CD4-positive, alpha-beta T cell (primary cell): ENCODE measurements at regions not wholly inside any gene's neighbourhood (a gene's known extent, or its start where the extent isn't known, plus 50 kb on each side); places are given as distances from the start of the nearest gene placed in this dataset.

ENCODE experiments used
- ATAC-seq: fragments of 200-7000 bp; cut with Tn5 transposase; one replicate; pipeline ENCODE4 v1.10.0; 2022; ENCODE audit warnings: mild to moderate bottlenecking; ENCODE audit not compliant: poor library complexity
- CTCF ChIA-PET: fragments of 350-600 bp; sonication (Branson Sonifier 250); formaldehyde crosslinking; loops from one replicate; lab custom pipeline; 2021; ENCODE audit warnings: antibody characterized with exemption, inconsistent platforms; lab: Charles Lee
- POLR2A ChIA-PET: fragments of 350-600 bp; sonication (Branson Sonifier 250); formaldehyde crosslinking; loops from one replicate; lab custom pipeline; 2021; ENCODE audit warnings: antibody characterized with exemption, inconsistent platforms; lab: Charles Lee
- DNase-seq, 14 experiments: peaks; one replicate each; pipeline ENCODE4 v3.0.0-alpha.2; 2013 to 2020; ENCODE audit warnings: mixed read lengths in 2 of 14
- H3K27ac ChIP-seq, 2 donors: one replicate each; pipeline versions ENCODE4 v1.5.1 to v1.7.0; 2013; ENCODE audit warnings: low read length in 2 of 2, low read depth in 1 of 2, mild to moderate bottlenecking in 1 of 2
- H3K27me3 ChIP-seq, 2 experiments: 1 replicate in 1 of 2; 2 replicates in 1 of 2; pipeline versions ENCODE4 v1.6.1 to v1.7.0; 2013; ENCODE audit warnings: low read length in 2 of 2, control low read depth in 1 of 2, mild to moderate bottlenecking in 1 of 2, moderate library complexity in 1 of 2; ENCODE audit not compliant: insufficient read depth in 2 of 2, control insufficient read depth in 1 of 2
- H3K36me3 ChIP-seq: one replicate; pipeline ENCODE4 v1.6.1; 2013; ENCODE audit warnings: low read length, control low read depth; ENCODE audit not compliant: insufficient read depth
- H3K4me1 ChIP-seq: one replicate; pipeline ENCODE4 v1.6.1; 2013; ENCODE audit warnings: low read length, control low read depth; ENCODE audit not compliant: insufficient read depth
- H3K4me3 ChIP-seq: one replicate; pipeline ENCODE4 v1.5.1; 2013; ENCODE audit warnings: mild to moderate bottlenecking, low read length, moderate library complexity
- H3K9me3 ChIP-seq, 2 experiments: 1 replicate in 1 of 2; 2 replicates in 1 of 2; pipeline versions ENCODE4 v1.6.1 to v1.7.0; 2013; ENCODE audit warnings: low read length in 2 of 2, mild to moderate bottlenecking in 2 of 2, control low read depth in 1 of 2, moderate library complexity in 1 of 2; ENCODE audit not compliant: control insufficient read depth in 1 of 2, insufficient read depth in 1 of 2
- H3K27ac Mint-ChIP-seq: one replicate; pipeline ENCODE4 v1.8.0; 2020; ENCODE audit warnings: mixed read lengths
- H3K27me3 Mint-ChIP-seq: one replicate; pipeline ENCODE4 v1.8.0; 2021; ENCODE audit warnings: mixed read lengths
- H3K36me3 Mint-ChIP-seq: one replicate; pipeline ENCODE4 v1.8.0; 2021; ENCODE audit warnings: low read depth, mixed read lengths
- H3K4me1 Mint-ChIP-seq: one replicate; pipeline ENCODE4 v1.8.0; 2021; ENCODE audit warnings: low read depth, mixed read lengths
- H3K4me3 Mint-ChIP-seq: one replicate; pipeline ENCODE4 v1.8.0; 2020; ENCODE audit warnings: mild to moderate bottlenecking, mixed read lengths
- H3K9me3 Mint-ChIP-seq: one replicate; pipeline ENCODE4 v1.8.0; 2020; ENCODE audit warnings: mixed read lengths
- intact Hi-C, 2 experiments: fragments of 100-400 bp; cut with DNase I in 1 of 2; cut with micrococcal nuclease in 1 of 2; formaldehyde crosslinking; loops; one replicate each; pipeline versions ENCODE4 v1.15.1 to v1.9.0; 2023 to 2025; cut with DNase I, micrococcal nuclease
- TF ChIP-seq, protein P1 (sequence below): fragments of 200-600 bp; IDR thresholded peaks from one replicate; pipeline ENCODE4 v1.8.0; 2022; ENCODE audit warnings: antibody characterized with exemption, mild to moderate bottlenecking

DNA sequence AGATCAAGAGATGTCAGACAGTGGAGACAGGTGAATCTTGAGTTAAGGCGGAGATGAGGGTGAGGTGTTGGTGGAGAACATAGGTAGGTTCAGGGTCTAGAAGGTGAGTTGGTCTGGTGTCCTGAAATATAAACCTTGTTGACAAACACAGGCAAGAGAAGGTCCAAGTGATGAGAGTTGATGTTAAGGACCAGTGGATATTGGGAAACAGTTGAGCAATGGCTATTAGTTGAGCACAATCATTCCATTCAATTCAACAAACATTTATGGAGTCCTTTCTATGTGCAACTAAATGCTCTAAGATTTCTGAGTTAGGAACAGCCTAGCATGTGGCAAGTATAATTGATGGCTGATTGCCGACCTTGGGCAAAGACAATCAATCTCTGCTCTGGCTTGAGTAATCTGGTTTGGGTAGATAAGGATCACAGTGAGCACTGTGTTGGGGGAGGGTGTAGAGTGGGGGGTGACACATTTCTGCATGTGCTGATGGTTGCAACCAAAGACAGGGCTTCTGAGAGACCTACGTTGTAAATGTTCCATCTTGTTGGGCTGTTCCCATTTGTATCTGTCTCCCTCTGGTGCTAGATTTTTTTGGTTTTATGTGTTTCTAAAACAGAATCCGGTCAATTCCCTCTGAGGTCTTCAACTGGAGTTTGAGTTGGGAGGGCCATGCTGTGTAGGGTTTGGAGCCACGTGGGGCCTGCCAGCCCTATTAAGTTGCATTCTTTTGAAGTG is 201.1 kb downstream of the BAMBI start:
- Histone ChIP-seq H3K36me3 (no peaks in the 10 kb centered on the region), H3K4me1 (no peaks in the 10 kb centered on the region), H3K9me3 (no peaks in the 10 kb centered on the region), H3K4me3 (no peak overlapping the region), H3K27me3 (no peaks in the 10 kb centered on the region), H3K27ac (no peak overlapping the region)
- Mint-ChIP-seq H3K27me3 (peaks cover 11% of the 10 kb centered on the region), H3K4me1 (no peaks in the 10 kb centered on the region), H3K9me3 (no peaks in the 10 kb centered on the region), H3K36me3 (no peaks in the 10 kb centered on the region), H3K4me3 (no peak overlapping the region), H3K27ac (no peak overlapping the region)
- DNase-seq (no peak), ATAC-seq (no peak)
- POLR2A ChIA-PET, result no interaction called here
- CTCF ChIA-PET, result no interaction called here
- intact Hi-C loops, result no loop called here
- TF ChIP-seq, protein P1, sequence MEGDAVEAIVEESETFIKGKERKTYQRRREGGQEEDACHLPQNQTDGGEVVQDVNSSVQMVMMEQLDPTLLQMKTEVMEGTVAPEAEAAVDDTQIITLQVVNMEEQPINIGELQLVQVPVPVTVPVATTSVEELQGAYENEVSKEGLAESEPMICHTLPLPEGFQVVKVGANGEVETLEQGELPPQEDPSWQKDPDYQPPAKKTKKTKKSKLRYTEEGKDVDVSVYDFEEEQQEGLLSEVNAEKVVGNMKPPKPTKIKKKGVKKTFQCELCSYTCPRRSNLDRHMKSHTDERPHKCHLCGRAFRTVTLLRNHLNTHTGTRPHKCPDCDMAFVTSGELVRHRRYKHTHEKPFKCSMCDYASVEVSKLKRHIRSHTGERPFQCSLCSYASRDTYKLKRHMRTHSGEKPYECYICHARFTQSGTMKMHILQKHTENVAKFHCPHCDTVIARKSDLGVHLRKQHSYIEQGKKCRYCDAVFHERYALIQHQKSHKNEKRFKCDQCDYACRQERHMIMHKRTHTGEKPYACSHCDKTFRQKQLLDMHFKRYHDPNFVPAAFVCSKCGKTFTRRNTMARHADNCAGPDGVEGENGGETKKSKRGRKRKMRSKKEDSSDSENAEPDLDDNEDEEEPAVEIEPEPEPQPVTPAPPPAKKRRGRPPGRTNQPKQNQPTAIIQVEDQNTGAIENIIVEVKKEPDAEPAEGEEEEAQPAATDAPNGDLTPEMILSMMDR, result no peak

DNA sequence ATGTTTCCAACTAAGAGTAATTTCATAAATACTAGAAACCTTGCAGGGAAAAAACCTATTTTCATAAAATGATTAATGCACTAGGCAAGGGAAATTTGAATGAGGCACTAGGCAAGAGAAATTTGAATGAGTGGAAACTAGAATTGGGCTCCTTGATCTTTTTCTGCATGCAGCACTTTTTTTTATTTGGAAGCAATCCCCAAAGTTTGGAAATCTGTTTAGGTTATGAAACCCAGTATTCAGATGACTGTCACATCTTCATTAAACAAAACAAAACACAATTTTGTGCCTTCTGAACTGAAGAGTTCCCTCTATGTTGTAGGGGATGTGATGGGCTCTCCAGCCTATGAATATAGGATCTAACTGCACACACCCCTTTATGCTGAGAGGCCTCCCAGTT is 201.9 kb downstream of the BAMBI start:
- Histone ChIP-seq H3K9me3 (no peaks in the 10 kb centered on the region), H3K4me3 (no peak overlapping the region), H3K27me3 (no peaks in the 10 kb centered on the region), H3K36me3 (no peaks in the 10 kb centered on the region), H3K27ac (no peak overlapping the region), H3K4me1 (no peaks in the 10 kb centered on the region)
- Mint-ChIP-seq H3K4me3 (no peak overlapping the region), H3K9me3 (no peaks in the 10 kb centered on the region), H3K27me3 (peaks cover 11% of the 10 kb centered on the region), H3K4me1 (no peaks in the 10 kb centered on the region), H3K36me3 (no peaks in the 10 kb centered on the region), H3K27ac (no peak overlapping the region)
- DNase-seq (no peak), ATAC-seq (no peak)
- ChIA-PET CTCF (no interaction called here), POLR2A (no interaction called here)
- TF ChIP-seq, protein P1, result no peak
- intact Hi-C loops, result no loop called here

DNA sequence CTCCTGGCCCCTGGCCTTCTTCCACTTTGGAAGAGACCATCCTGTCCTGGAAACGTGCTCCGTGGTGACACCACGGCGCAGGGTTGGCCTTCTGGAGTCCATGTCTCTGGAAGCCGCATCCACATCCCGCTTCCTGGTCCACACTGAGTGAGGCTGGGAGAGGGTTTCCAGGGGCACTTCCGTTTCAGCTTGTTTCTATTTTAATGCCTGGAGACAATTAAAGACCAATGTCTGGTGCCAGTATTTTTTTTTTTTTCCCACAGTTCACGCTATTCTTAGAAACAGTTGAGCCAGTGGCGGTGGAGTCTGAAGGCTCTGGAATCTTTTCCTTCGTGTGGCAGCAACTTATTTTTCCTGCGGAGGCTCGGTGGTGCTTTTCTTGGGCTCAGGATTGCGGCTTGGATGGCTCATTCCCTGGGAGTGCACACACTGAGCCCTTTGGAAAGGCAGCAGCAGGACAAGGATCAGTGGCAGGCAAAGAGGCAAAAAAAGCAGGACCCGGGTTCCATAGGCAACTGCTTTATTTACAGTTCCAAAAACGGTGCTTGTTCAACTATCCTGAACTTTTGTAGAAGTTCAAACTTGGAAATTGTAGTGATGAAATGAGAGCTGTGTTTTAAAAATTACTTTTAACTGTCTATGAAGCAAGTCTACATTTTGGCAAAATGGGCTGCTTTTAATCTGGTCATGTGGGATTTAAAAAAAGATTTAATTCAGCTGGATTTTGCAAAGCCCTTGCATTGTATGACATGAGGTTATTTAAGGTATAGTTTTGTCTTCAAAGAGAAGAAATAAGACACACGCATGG is 202.8 kb downstream of the BAMBI start:
- no peaks in the 10 kb centered on the region for H3K36me3 ChIP-seq
- H3K27ac Mint-ChIP-seq, result no peak overlapping the region
- no peak overlapping the region for H3K4me3 ChIP-seq
- CTCF ChIA-PET, result no interaction called here
- ATAC-seq, result no peak
- H3K4me1 Mint-ChIP-seq, result no peaks in the 10 kb centered on the region
- intact Hi-C loops, result no loop called here
- H3K27me3 ChIP-seq, result no peaks in the 10 kb centered on the region
- no peaks in the 10 kb centered on the region for H3K9me3 ChIP-seq
- POLR2A ChIA-PET, result no interaction called here
- no peak overlapping the region for H3K27ac ChIP-seq
- H3K36me3 Mint-ChIP-seq, result no peaks in the 10 kb centered on the region
- TF ChIP-seq, protein P1, result no peak
- H3K9me3 Mint-ChIP-seq, result no peaks in the 10 kb centered on the region
- no peaks in the 10 kb centered on the region for H3K4me1 ChIP-seq
- peaks cover 11% of the 10 kb centered on the region for H3K27me3 Mint-ChIP-seq
- H3K4me3 Mint-ChIP-seq, result no peak overlapping the region
- DNase-seq, result no peak
